ENCODE measurements at regions not wholly inside any gene's neighbourhood (a gene's known extent, or its start where the extent isn't known, plus 50 kb on each side); places are given as distances from the start of the nearest gene placed in this dataset.
"Not testable (repeated sequence)": the region's sequence is repeated elsewhere in the genome, so short reads cannot be mapped to it uniquely, and the experiment has no call there.

GRCh38 chr15:22519213-22519612 is 60.5 kb downstream of the GOLGA6L22 start:
- H3K27ac ChIP-seq; H3K27me3 ChIP-seq (replicated peaks); H3K9me3 ChIP-seq (replicated peaks); H3K36me3 ChIP-seq; H3K4me1 ChIP-seq (replicated peaks); DNase-seq (ENCODE audit: low read depth in 1 of 2, low spot score in 2 of 2); H3K4me3 ChIP-seq: not testable (repeated sequence)

GRCh38 chr15:22526537-22526936 is 67.8 kb downstream of the GOLGA6L22 start:
- not testable (repeated sequence) for H3K36me3 ChIP-seq; H3K9me3 ChIP-seq (replicated peaks); H3K4me3 ChIP-seq; DNase-seq (ENCODE audit: low read depth in 1 of 2, low spot score in 2 of 2); H3K27me3 ChIP-seq (replicated peaks); H3K27ac ChIP-seq; H3K4me1 ChIP-seq (replicated peaks)

GRCh38 chr15:22527016-22527415 is 68.3 kb downstream of the GOLGA6L22 start:
- H3K36me3 ChIP-seq; DNase-seq (ENCODE audit: low read depth in 1 of 2, low spot score in 2 of 2); H3K9me3 ChIP-seq (replicated peaks); H3K4me3 ChIP-seq; H3K4me1 ChIP-seq (replicated peaks); H3K27me3 ChIP-seq (replicated peaks); H3K27ac ChIP-seq: not testable (repeated sequence)

- not testable (repeated sequence) for H3K27ac ChIP-seq, H3K4me3 ChIP-seq
Measured at GRCh38 chr15:22529200-22529599, 70.5 kb downstream of the GOLGA6L22 start.

GRCh38 chr15:22559701-22560100 is 101.0 kb downstream of the GOLGA6L22 start:
- not testable (repeated sequence) for DNase-seq (ENCODE audit: low read depth in 1 of 2, low spot score in 2 of 2); H3K27ac ChIP-seq; H3K4me1 ChIP-seq (replicated peaks); H3K9me3 ChIP-seq (replicated peaks); H3K4me3 ChIP-seq; H3K27me3 ChIP-seq (replicated peaks); H3K36me3 ChIP-seq

More at GRCh38 chr15:22529200-22529599, 70.5 kb downstream of the GOLGA6L22 start:
- DNase-seq (ENCODE audit: low read depth in 1 of 2, low spot score in 2 of 2); H3K27me3 ChIP-seq (replicated peaks); H3K9me3 ChIP-seq (replicated peaks); H3K36me3 ChIP-seq; H3K4me1 ChIP-seq (replicated peaks): not testable (repeated sequence)

- H3K27me3 ChIP-seq (replicated peaks); H3K36me3 ChIP-seq; DNase-seq (ENCODE audit: low read depth in 1 of 2, low spot score in 2 of 2); H3K9me3 ChIP-seq (replicated peaks); H3K4me3 ChIP-seq; H3K27ac ChIP-seq; H3K4me1 ChIP-seq (replicated peaks): not testable (repeated sequence)
Measured at GRCh38 chr15:22561716-22562115, 103.0 kb downstream of the GOLGA6L22 start.

- H3K4me1 ChIP-seq (replicated peaks); H3K4me3 ChIP-seq; H3K27ac ChIP-seq; H3K36me3 ChIP-seq; H3K27me3 ChIP-seq (replicated peaks); H3K9me3 ChIP-seq (replicated peaks); DNase-seq (ENCODE audit: low read depth in 1 of 2, low spot score in 2 of 2): not testable (repeated sequence)
Measured at GRCh38 chr15:22566510-22566909, 107.8 kb downstream of the GOLGA6L22 start.

GRCh38 chr15:22569486-22569885 is 110.8 kb downstream of the GOLGA6L22 start:
- H3K27ac ChIP-seq; H3K27me3 ChIP-seq (replicated peaks); DNase-seq (ENCODE audit: low read depth in 1 of 2, low spot score in 2 of 2); H3K36me3 ChIP-seq; H3K4me3 ChIP-seq; H3K9me3 ChIP-seq (replicated peaks); H3K4me1 ChIP-seq (replicated peaks): not testable (repeated sequence)

GRCh38 chr15:22572152-22572735 is 113.5 kb downstream of the GOLGA6L22 start:
- not testable (repeated sequence) for H3K9me3 ChIP-seq (replicated peaks); H3K4me3 ChIP-seq; DNase-seq (ENCODE audit: low read depth in 1 of 2, low spot score in 2 of 2); H3K36me3 ChIP-seq; H3K27me3 ChIP-seq (replicated peaks); H3K27ac ChIP-seq; H3K4me1 ChIP-seq (replicated peaks)

- DNase-seq (ENCODE audit: low read depth in 1 of 2, low spot score in 2 of 2); H3K27me3 ChIP-seq (replicated peaks): not testable (repeated sequence)
Measured at GRCh38 chr15:22572792-22573191, 114.1 kb downstream of the GOLGA6L22 start.

GRCh38 chr15:22577828-22578227 is 119.1 kb downstream of the GOLGA6L22 start:
- not testable (repeated sequence) for H3K4me1 ChIP-seq (replicated peaks); H3K27me3 ChIP-seq (replicated peaks); H3K36me3 ChIP-seq; H3K9me3 ChIP-seq (replicated peaks); H3K4me3 ChIP-seq; DNase-seq (ENCODE audit: low read depth in 1 of 2, low spot score in 2 of 2); H3K27ac ChIP-seq

More at GRCh38 chr15:22572792-22573191, 114.1 kb downstream of the GOLGA6L22 start:
- H3K4me3 ChIP-seq; H3K9me3 ChIP-seq (replicated peaks); H3K27ac ChIP-seq; H3K36me3 ChIP-seq; H3K4me1 ChIP-seq (replicated peaks): not testable (repeated sequence)

GRCh38 chr15:22579213-22579612 is 120.5 kb downstream of the GOLGA6L22 start:
- H3K4me1 ChIP-seq (replicated peaks); H3K36me3 ChIP-seq; H3K4me3 ChIP-seq; H3K27ac ChIP-seq; H3K9me3 ChIP-seq (replicated peaks); H3K27me3 ChIP-seq (replicated peaks); DNase-seq (ENCODE audit: low read depth in 1 of 2, low spot score in 2 of 2): not testable (repeated sequence)

- not testable (repeated sequence) for H3K9me3 ChIP-seq (replicated peaks); DNase-seq (ENCODE audit: low read depth in 1 of 2, low spot score in 2 of 2); H3K4me3 ChIP-seq; H3K27me3 ChIP-seq (replicated peaks); H3K27ac ChIP-seq; H3K36me3 ChIP-seq; H3K4me1 ChIP-seq (replicated peaks)
Measured at GRCh38 chr15:22587391-22587790, 128.7 kb downstream of the GOLGA6L22 start.

- not testable (repeated sequence) for H3K4me3 ChIP-seq; H3K36me3 ChIP-seq; H3K27ac ChIP-seq; H3K27me3 ChIP-seq (replicated peaks); DNase-seq (ENCODE audit: low read depth in 1 of 2, low spot score in 2 of 2); H3K4me1 ChIP-seq (replicated peaks); H3K9me3 ChIP-seq (replicated peaks)
Measured at GRCh38 chr15:22598552-22598951, 139.8 kb downstream of the GOLGA6L22 start.

GRCh38 chr15:22599526-22600320 is 141.0 kb downstream of the GOLGA6L22 start:
- H3K9me3 ChIP-seq (replicated peaks); H3K36me3 ChIP-seq; H3K4me3 ChIP-seq; H3K27ac ChIP-seq; H3K27me3 ChIP-seq (replicated peaks); H3K4me1 ChIP-seq (replicated peaks): not testable (repeated sequence)
- DNase-seq (ENCODE audit: low read depth in 1 of 2, low spot score in 2 of 2), result peak in 1 of 2 experiments; percentile 19

Measured in SJSA1 (cell line).